Transverse colon (tissue), 4 donors: ENCODE measurements at regions not wholly inside any gene's neighbourhood (a gene's known extent, or its start where the extent isn't known, plus 50 kb on each side); places are given as distances from the start of the nearest gene placed in this dataset.

Experiments used
- CTCF ChIP-seq, 5 experiments: fragments of 200-600 bp in 3 of 5; fragments of 450-650 bp in 2 of 5; sonication (generic) in 3 of 5; IDR thresholded peaks; 1 replicate in 2 of 5; 2 replicates in 3 of 5; pipeline ENCODE4 v1.5.1; 2016 to 2017; ENCODE audit warnings: antibody characterized with exemption in 5 of 5, inconsistent platforms in 3 of 5, mild to moderate bottlenecking in 2 of 5, moderate library complexity in 1 of 5
- POLR2AphosphoS5 ChIP-seq, 3 donors: sonication (generic); formaldehyde crosslinking; IDR thresholded peaks; one replicate each; pipeline ENCODE4 v1.6.1; 2016; ENCODE audit warnings: antibody characterized with exemption in 3 of 3

GRCh38 chr12:5345534-5345933 lies 86.4 kb upstream of the NTF3 start:
- TF ChIP-seq POLR2AphosphoS5 (IDR thresholded peaks at IDR 0.05): no peak
- TF ChIP-seq CTCF (IDR thresholded peaks at IDR 0.05): no peak
